B cell (primary cell): ENCODE measurements at regions not wholly inside any gene's neighbourhood (a gene's known extent, or its start where the extent isn't known, plus 50 kb on each side); places are given as distances from the start of the nearest gene placed in this dataset.
"Not testable (repeated sequence)": the region's sequence is repeated elsewhere in the genome, so short reads cannot be mapped to it uniquely, and the experiment has no call there.

ENCODE experiments used
- ATAC-seq: fragments of 200-7000 bp; cut with Tn5 transposase; one replicate; pipeline ENCODE4 v1.10.0; 2021; ENCODE audit warnings: low read depth, mild to moderate bottlenecking, moderate number of reproducible peaks, moderate library complexity
- CTCF ChIA-PET: fragments of 350-600 bp; sonication (Branson Sonifier 250); formaldehyde crosslinking; loops from one replicate; lab custom pipeline; 2021; ENCODE audit warnings: antibody characterized with exemption, inconsistent platforms; lab: Charles Lee
- POLR2A ChIA-PET: fragments of 350-600 bp; sonication (Branson Sonifier 250); formaldehyde crosslinking; loops from one replicate; lab custom pipeline; 2021; ENCODE audit warnings: antibody characterized with exemption; lab: Charles Lee
- DNase-seq: peaks from one replicate; pipeline ENCODE4 v3.0.0; 2013
- H2AFZ ChIP-seq: 2 replicates; pipeline ENCODE4 v1.6.1; 2012; ENCODE audit warnings: mild to moderate bottlenecking, low read depth, low read length; ENCODE audit not compliant: insufficient read depth, poor library complexity, severe bottlenecking
- H3K27ac ChIP-seq, 2 donors: 1 replicate in 1 of 2; 2 replicates in 1 of 2; pipeline ENCODE4 v1.5.1; 2012 to 2013; ENCODE audit warnings: low read length in 2 of 2, mild to moderate bottlenecking in 2 of 2, moderate library complexity in 1 of 2
- H3K27me3 ChIP-seq, 4 experiments: fragments of 200-600 bp in 1 of 4; sonication (generic) in 1 of 4; replicated peaks in 1 of 4; 1 replicate in 2 of 4; 2 replicates in 2 of 4; pipeline versions ENCODE4 v1.6.1 to v1.7.0; 2013 to 2016; ENCODE audit warnings: low read length in 3 of 4, mild to moderate bottlenecking in 2 of 4, mixed read lengths in 1 of 4, moderate library complexity in 1 of 4; ENCODE audit not compliant: insufficient read depth in 4 of 4, control insufficient read depth in 3 of 4; ENCODE audit errors: control extremely low read depth in 1 of 4
- H3K36me3 ChIP-seq, 2 experiments: replicated peaks in 1 of 2; 1 replicate in 1 of 2; 2 replicates in 1 of 2; pipeline versions ENCODE4 v1.6.1 to v1.7.1; 2013; ENCODE audit warnings: low read length in 1 of 2; ENCODE audit not compliant: insufficient read depth in 2 of 2, control insufficient read depth in 1 of 2; ENCODE audit errors: control extremely low read depth in 1 of 2, extremely low read depth in 1 of 2
- H3K4me1 ChIP-seq, 2 donors: fragments of 200-600 bp in 1 of 2; sonication (generic) in 1 of 2; 1 replicate in 1 of 2; 2 replicates in 1 of 2; pipeline versions ENCODE4 v1.5.1 to v1.6.1; 2013 to 2017; ENCODE audit warnings: low read length in 2 of 2; ENCODE audit not compliant: control insufficient read depth in 2 of 2, insufficient read depth in 2 of 2
- H3K4me2 ChIP-seq: replicated peaks from 2 replicates; pipeline ENCODE3; 2012; ENCODE audit warnings: mild to moderate bottlenecking, low read depth, low read length; ENCODE audit not compliant: poor library complexity, severe bottlenecking
- H3K4me3 ChIP-seq, 5 experiments: fragments of 200-600 bp in 1 of 5; sonication (generic) in 1 of 5; 1 replicate in 3 of 5; 2 replicates in 2 of 5; pipeline versions ENCODE4 v1.5.1 to v1.7.0; 2011 to 2016; ENCODE audit warnings: low read length in 4 of 5, mild to moderate bottlenecking in 4 of 5, low read depth in 2 of 5, control low read depth in 1 of 5, moderate library complexity in 1 of 5; ENCODE audit not compliant: insufficient read depth in 1 of 5; ENCODE audit errors: control extremely low read depth in 1 of 5, extremely low read depth in 1 of 5
- H3K79me2 ChIP-seq: fragments of 200-600 bp; sonication (generic); one replicate; pipeline ENCODE4 v1.6.0; 2016; ENCODE audit warnings: low read length; ENCODE audit not compliant: control insufficient read depth, insufficient read depth
- H3K9ac ChIP-seq: fragments of 200-600 bp; sonication (generic); 2 replicates; pipeline ENCODE4 v1.6.1; 2017; ENCODE audit warnings: mild to moderate bottlenecking, low read length, moderate library complexity
- H3K9me3 ChIP-seq, 3 donors: one replicate each; pipeline versions ENCODE4 v1.6.1 to v1.7.1; 2013; ENCODE audit warnings: low read length in 2 of 3; ENCODE audit not compliant: control insufficient read depth in 2 of 3, insufficient read depth in 1 of 3; ENCODE audit errors: control extremely low read depth in 1 of 3
- H4K20me1 ChIP-seq: 2 replicates; pipeline ENCODE4 v1.6.0; 2012; ENCODE audit warnings: mild to moderate bottlenecking, low read length; ENCODE audit not compliant: insufficient read depth, control insufficient read depth, poor library complexity, severe bottlenecking
- H3K27ac Mint-ChIP-seq: one replicate; pipeline ENCODE4 v1.8.0; 2021; ENCODE audit warnings: mixed read lengths
- H3K27me3 Mint-ChIP-seq: one replicate; pipeline ENCODE4 v1.8.0; 2021; ENCODE audit warnings: mixed read lengths
- H3K4me1 Mint-ChIP-seq: one replicate; pipeline ENCODE4 v1.8.0; 2021; ENCODE audit warnings: mixed read lengths
- H3K4me3 Mint-ChIP-seq: one replicate; pipeline ENCODE4 v1.8.0; 2021; ENCODE audit warnings: mixed read lengths
- H3K9me3 Mint-ChIP-seq: one replicate; pipeline ENCODE4 v1.8.0; 2022; ENCODE audit warnings: mixed read lengths; ENCODE audit not compliant: insufficient read depth
- EZH2 ChIP-seq: IDR thresholded peaks from 2 replicates; pipeline ENCODE4 v1.6.1; 2012; ENCODE audit warnings: borderline replicate concordance, low read depth, mild to moderate bottlenecking, moderate library complexity, low read length; ENCODE audit not compliant: insufficient read depth, poor library complexity, severe bottlenecking
- WGBS: methylation state at CpG from one replicate; pipeline ENCODE4 v1.1.5; 2013; ENCODE audit warnings: missing lambda C conversion rate; ENCODE audit not compliant: insufficient coverage; 5-methylcytosine and 5-hydroxymethylcytosine counted together
- intact Hi-C: fragments of 100-400 bp; cut with micrococcal nuclease; formaldehyde crosslinking; loops from one replicate; pipeline ENCODE4 v1.10.0; 2022
- TF ChIP-seq, protein P1 (sequence below): fragments of 200-600 bp; IDR thresholded peaks from one replicate; pipeline ENCODE4 v1.8.0; 2022; ENCODE audit warnings: antibody characterized with exemption, mild to moderate bottlenecking

- Histone ChIP-seq H3K79me2 (no peaks in the 10 kb centered on the region), H4K20me1 (no peaks in the 10 kb centered on the region), H2AFZ (no peak overlapping the region), H3K4me2 (no peak overlapping the region), H3K9me3 (no peaks in the 10 kb centered on the region), H3K4me1 (no peaks in the 10 kb centered on the region), H3K27me3 (peaks cover 0 to 4% (median 0%) of the 10 kb centered on the region in 4 experiments), H3K36me3 (no peaks in the 10 kb centered on the region), H3K27ac (no peak overlapping the region), H3K9ac (no peak overlapping the region), H3K4me3 (no peak overlapping the region)
- ChIA-PET POLR2A (no interaction called here), CTCF (no interaction called here)
- Mint-ChIP-seq H3K9me3 (no peaks in the 10 kb centered on the region), H3K4me3 (no peak overlapping the region), H3K27ac (no peak overlapping the region), H3K27me3 (peaks cover 22% of the 10 kb centered on the region), H3K4me1 (no peaks in the 10 kb centered on the region)
- intact Hi-C loops: no loop called here
- 86% methylated on average over 8 of the region's 9 CpGs for WGBS
- ATAC-seq: no peak
- no peak for DNase-seq
- TF ChIP-seq, protein P1, sequence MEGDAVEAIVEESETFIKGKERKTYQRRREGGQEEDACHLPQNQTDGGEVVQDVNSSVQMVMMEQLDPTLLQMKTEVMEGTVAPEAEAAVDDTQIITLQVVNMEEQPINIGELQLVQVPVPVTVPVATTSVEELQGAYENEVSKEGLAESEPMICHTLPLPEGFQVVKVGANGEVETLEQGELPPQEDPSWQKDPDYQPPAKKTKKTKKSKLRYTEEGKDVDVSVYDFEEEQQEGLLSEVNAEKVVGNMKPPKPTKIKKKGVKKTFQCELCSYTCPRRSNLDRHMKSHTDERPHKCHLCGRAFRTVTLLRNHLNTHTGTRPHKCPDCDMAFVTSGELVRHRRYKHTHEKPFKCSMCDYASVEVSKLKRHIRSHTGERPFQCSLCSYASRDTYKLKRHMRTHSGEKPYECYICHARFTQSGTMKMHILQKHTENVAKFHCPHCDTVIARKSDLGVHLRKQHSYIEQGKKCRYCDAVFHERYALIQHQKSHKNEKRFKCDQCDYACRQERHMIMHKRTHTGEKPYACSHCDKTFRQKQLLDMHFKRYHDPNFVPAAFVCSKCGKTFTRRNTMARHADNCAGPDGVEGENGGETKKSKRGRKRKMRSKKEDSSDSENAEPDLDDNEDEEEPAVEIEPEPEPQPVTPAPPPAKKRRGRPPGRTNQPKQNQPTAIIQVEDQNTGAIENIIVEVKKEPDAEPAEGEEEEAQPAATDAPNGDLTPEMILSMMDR: no peak
- no peak for TF ChIP-seq EZH2
Measured at GRCh38 chr18:47696870-47697269, 233.6 kb downstream of the SMAD2 start.

DNA sequence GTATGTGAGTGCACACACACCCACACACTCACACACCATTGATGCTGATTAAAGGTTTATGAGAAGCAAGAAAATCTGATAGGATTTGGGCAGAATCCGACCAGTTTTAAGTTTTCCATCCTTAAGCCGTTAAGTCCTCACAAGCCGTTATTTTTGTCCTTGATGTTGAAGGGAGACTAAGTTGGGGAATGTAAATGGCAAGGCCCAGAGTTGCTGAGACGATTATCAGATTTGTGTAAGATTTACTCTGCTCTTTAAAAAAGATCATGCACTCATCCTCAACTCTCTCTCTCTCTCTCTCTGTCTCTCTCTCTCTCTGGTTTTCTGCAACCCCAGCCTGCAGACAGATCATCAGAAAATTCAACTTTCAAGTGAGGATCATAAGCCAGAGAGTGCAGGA lies 238.8 kb downstream of the SMAD2 start:
- intact Hi-C loops: no loop called here
- Histone ChIP-seq H3K4me1 (no peaks in the 10 kb centered on the region), H3K4me3 (no peak overlapping the region), H3K9me3 (no peaks in the 10 kb centered on the region), H3K4me2 (no peak overlapping the region), H3K27ac (no peak overlapping the region), H3K79me2 (no peaks in the 10 kb centered on the region), H3K36me3 (no peaks in the 10 kb centered on the region), H3K9ac (no peak overlapping the region), H2AFZ (no peak overlapping the region), H4K20me1 (no peaks in the 10 kb centered on the region), H3K27me3 (no peaks in the 10 kb centered on the region)
- Mint-ChIP-seq H3K9me3 (no peaks in the 10 kb centered on the region), H3K27ac (no peak overlapping the region), H3K4me3 (no peak overlapping the region), H3K4me1 (no peaks in the 10 kb centered on the region), H3K27me3 (peaks cover 3% of the 10 kb centered on the region)
- no peak for TF ChIP-seq EZH2
- TF ChIP-seq, protein P1: no peak
- DNase-seq (no peak), ATAC-seq (no peak)
- 94% methylated on average over 3 of the region's 4 CpGs for WGBS
- POLR2A ChIA-PET: no interaction called here
- CTCF ChIA-PET: no interaction called here

DNA sequence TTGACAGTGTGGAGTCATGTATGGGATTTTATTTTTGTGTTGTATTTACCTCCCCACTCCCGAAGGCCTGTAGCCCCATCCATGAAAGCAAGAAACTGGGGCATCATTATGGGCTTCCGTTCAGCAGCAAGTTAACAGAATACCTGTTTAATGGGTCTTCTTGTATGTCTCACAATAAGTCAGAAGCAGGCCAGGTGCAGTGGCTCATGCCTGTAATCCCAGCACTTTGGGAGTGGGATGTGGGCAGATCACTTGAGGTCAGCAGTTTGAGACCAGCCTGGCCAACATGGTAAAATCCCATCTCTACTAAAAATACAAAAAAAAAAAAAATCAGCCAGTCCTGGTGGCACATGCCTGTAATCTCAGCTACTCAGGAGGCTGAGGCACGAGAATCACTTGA lies 239.7 kb downstream of the SMAD2 start:
- H3K79me2 ChIP-seq, H3K4me1 ChIP-seq, H3K4me3 Mint-ChIP-seq, H3K27ac ChIP-seq, DNase-seq, intact Hi-C loops, H3K9me3 Mint-ChIP-seq, H3K36me3 ChIP-seq, H3K4me2 ChIP-seq, POLR2A ChIA-PET, H4K20me1 ChIP-seq, ATAC-seq, H3K27ac Mint-ChIP-seq, H3K4me1 Mint-ChIP-seq, H3K9me3 ChIP-seq, CTCF ChIA-PET, H3K4me3 ChIP-seq, H3K27me3 Mint-ChIP-seq, H3K9ac ChIP-seq, H2AFZ ChIP-seq, H3K27me3 ChIP-seq: not testable (repeated sequence)
- WGBS: 94% methylated on average over 3 of the region's 3 CpGs
